ENCODE measurements at regions not wholly inside any gene's neighbourhood (a gene's known extent, or its start where the extent isn't known, plus 50 kb on each side); places are given as distances from the start of the nearest gene placed in this dataset.

GRCh38 chr12:43179486-43179885, 372.5 kb downstream of the ADAMTS20 start:
- H3K27me3 ChIP-seq (ENCODE audit: control insufficient read depth in 2 of 2, insufficient read depth in 2 of 2, low read length in 2 of 2): no peaks in the 10 kb centered on the region
- H3K9me1 ChIP-seq (replicated peaks; ENCODE audit: control insufficient read depth, extremely low read depth, insufficient read depth, low read length): no peaks in the 10 kb centered on the region
- H3K4me3 ChIP-seq (replicated peaks in 1 of 3; ENCODE audit: insufficient read depth in 1 of 3, low read depth in 1 of 3, low read length in 3 of 3): no peak overlapping the region
- H3K79me2 ChIP-seq (ENCODE audit: control insufficient read depth, insufficient read depth, low read length): no peaks in the 10 kb centered on the region
- DNase-seq (ENCODE audit: low read depth, low spot score) (no peak), FAIRE-seq (peak; percentile 8)
- peaks cover 11% of the 10 kb centered on the region for H3K4me1 ChIP-seq (ENCODE audit: control insufficient read depth, extremely low read depth, insufficient read depth, low read length)
- no peaks in the 10 kb centered on the region for H3K9me3 ChIP-seq (replicated peaks; ENCODE audit: control insufficient read depth, insufficient read depth, low read length)
- no peak for TF ChIP-seq MAX (IDR thresholded peaks at IDR 0.05; ENCODE audit: insufficient read depth, insufficient read length)
- no peak for TF ChIP-seq MYC (IDR thresholded peaks at IDR 0.05; ENCODE audit: low read depth, low read length)
- no peak for TF ChIP-seq FOS (IDR thresholded peaks at IDR 0.05; ENCODE audit: borderline replicate concordance, insufficient read depth, low read length)
- no peak for TF ChIP-seq CTCF (IDR thresholded peaks at IDR 0.05; ENCODE audit: extremely low read depth in 1 of 2, insufficient read depth in 1 of 2, low read depth in 1 of 2, low read length in 2 of 2)
- no peak for TF ChIP-seq GATA2 (IDR thresholded peaks at IDR 0.05; ENCODE audit: insufficient read depth, insufficient read length, low read depth, low read length)
- no peak for TF ChIP-seq POLR2AphosphoS5 (IDR thresholded peaks at IDR 0.05; ENCODE audit: insufficient read depth, low read depth, low read length)
- TF ChIP-seq EZH2 (IDR thresholded peaks at IDR 0.05; ENCODE audit: borderline replicate concordance, low read depth, low read length, severe bottlenecking): no peak
- TF ChIP-seq JUN (IDR thresholded peaks at IDR 0.05; ENCODE audit: borderline replicate concordance, insufficient read depth, insufficient read length, low read depth): no peak
- no peak for TF ChIP-seq POLR2A (IDR thresholded peaks at IDR 0.05; ENCODE audit: low read depth, low read length)
- H3K36me3 ChIP-seq (ENCODE audit: control insufficient read depth in 2 of 2, extremely low read depth in 1 of 2, insufficient read depth in 2 of 2, low read length in 2 of 2): no peaks in the 10 kb centered on the region
- H3K4me2 ChIP-seq (ENCODE audit: insufficient read depth, low read length): no peak overlapping the region
- no TSS peak for BruUV-seq (replicated peaks)
- dilution Hi-C loops (cut with MboI; ENCODE audit: extremely low pct_ligation_motif_present, low sequenced_read_pairs): no loop called here
- CTCF ChIA-PET: interaction anchor here (0.8 to 1.5 kb wide), 5 partner anchors 15 to 59 kb away, joined by 3 to 4 read pairs (median 4); no protein-coding TSS in a partner anchor
- intact Hi-C loops (cut with micrococcal nuclease): no loop called here
- H3K27ac ChIP-seq (ENCODE audit: insufficient read depth, low read depth, low read length): no peak overlapping the region
- H3K9ac ChIP-seq (replicated peaks; ENCODE audit: extremely low read depth, insufficient read depth, low read length): no peak overlapping the region
- POLR2A ChIA-PET: no interaction called here
- no peaks in the 10 kb centered on the region for H4K20me1 ChIP-seq (replicated peaks; ENCODE audit: control insufficient read depth, extremely low read depth, insufficient read depth, low read length)
- no peak overlapping the region for H2AFZ ChIP-seq (ENCODE audit: low read depth, low read length)

Data from endothelial cell of umbilical vein (primary cell).